Natural killer cell (primary cell): ENCODE measurements at regions not wholly inside any gene's neighbourhood (a gene's known extent, or its start where the extent isn't known, plus 50 kb on each side); places are given as distances from the start of the nearest gene placed in this dataset.

Experiments used
- ATAC-seq, 3 donors: fragments of 150-1000 bp in 2 of 3; fragments of 200-7000 bp in 1 of 3; cut with Tn5 transposase; 1 replicate in 1 of 3; 2 replicates in 2 of 3; pipeline ENCODE4 v1.10.0; 2021; ENCODE audit warnings: mild to moderate bottlenecking in 2 of 3, moderate library complexity in 2 of 3
- DNase-seq, 2 donors: peaks; one replicate each; pipeline versions ENCODE4 v3.0.0 to v3.0.0-alpha.2; 2013 to 2021; ENCODE audit warnings: mixed read lengths in 1 of 2
- H3K27ac ChIP-seq: one replicate; pipeline ENCODE4 v1.5.1; 2013; ENCODE audit warnings: mild to moderate bottlenecking, low read length
- H3K27me3 ChIP-seq: one replicate; pipeline ENCODE4 v1.6.1; 2013; ENCODE audit warnings: low read length; ENCODE audit not compliant: control insufficient read depth, insufficient read depth
- H3K36me3 ChIP-seq: one replicate; pipeline ENCODE4 v1.6.1; 2013; ENCODE audit warnings: low read length; ENCODE audit not compliant: control insufficient read depth, insufficient read depth
- H3K4me1 ChIP-seq: one replicate; pipeline ENCODE4 v1.6.1; 2013; ENCODE audit warnings: low read length; ENCODE audit not compliant: control insufficient read depth, insufficient read depth
- H3K4me3 ChIP-seq: one replicate; pipeline ENCODE4 v1.5.1; 2013; ENCODE audit warnings: low read length
- H3K9me3 ChIP-seq: one replicate; pipeline ENCODE4 v1.6.1; 2013; ENCODE audit warnings: low read length; ENCODE audit not compliant: control insufficient read depth, insufficient read depth
- H3K27ac Mint-ChIP-seq, 2 donors: one replicate each; pipeline ENCODE4 v1.8.0; 2022; ENCODE audit warnings: mild to moderate bottlenecking in 2 of 2, mixed read lengths in 2 of 2, moderate library complexity in 1 of 2
- H3K27me3 Mint-ChIP-seq, 2 donors: one replicate each; pipeline ENCODE4 v1.8.0; 2022; ENCODE audit warnings: low read depth in 2 of 2, mixed read lengths in 2 of 2
- H3K36me3 Mint-ChIP-seq: one replicate; pipeline ENCODE4 v1.8.0; 2022; ENCODE audit warnings: mixed read lengths
- H3K4me1 Mint-ChIP-seq, 2 donors: one replicate each; pipeline ENCODE4 v1.8.0; 2022; ENCODE audit warnings: mixed read lengths in 2 of 2
- H3K4me3 Mint-ChIP-seq: one replicate; pipeline ENCODE4 v1.8.0; 2022; ENCODE audit warnings: mild to moderate bottlenecking, moderate library complexity, mixed read lengths
- H3K9me3 Mint-ChIP-seq, 2 donors: one replicate each; pipeline ENCODE4 v1.8.0; 2022; ENCODE audit warnings: mixed read lengths in 2 of 2
- CTCF ChIP-seq: fragments of 200-600 bp; IDR thresholded peaks from one replicate; pipeline ENCODE4 v1.8.0; 2022; ENCODE audit warnings: antibody characterized with exemption
- WGBS: methylation state at CpG from one replicate; pipeline ENCODE4 v1.1.7; 2013; ENCODE audit warnings: missing lambda C conversion rate; ENCODE audit not compliant: insufficient coverage; 5-methylcytosine and 5-hydroxymethylcytosine counted together
- intact Hi-C: fragments of 100-400 bp; cut with micrococcal nuclease; formaldehyde crosslinking; loops from one replicate; pipeline ENCODE4 v1.14.2; 2022

GRCh38 chr2:107775791-107776190, 50.9 kb upstream of the RGPD4 start:
- no peaks in the 10 kb centered on the region for H3K36me3 Mint-ChIP-seq
- H3K27ac Mint-ChIP-seq: no peak overlapping the region
- Histone ChIP-seq H3K4me3 (no peak overlapping the region), H3K4me1 (no peaks in the 10 kb centered on the region), H3K36me3 (no peaks in the 10 kb centered on the region), H3K9me3 (no peaks in the 10 kb centered on the region), H3K27ac (no peak overlapping the region), H3K27me3 (no peaks in the 10 kb centered on the region)
- 67% methylated on average over 1 of the region's 1 CpG for WGBS
- intact Hi-C loops: no loop called here
- H3K27me3 Mint-ChIP-seq: peaks cover 0 to 9% of the 10 kb centered on the region in 2 donors
- H3K4me1 Mint-ChIP-seq: no peaks in the 10 kb centered on the region
- TF ChIP-seq CTCF: no peak
- no peak for DNase-seq
- H3K4me3 Mint-ChIP-seq: no peak overlapping the region
- H3K9me3 Mint-ChIP-seq: peaks cover 0 to 3% of the 10 kb centered on the region in 2 donors
- ATAC-seq: no peak

- no peak overlapping the region for H3K4me3 ChIP-seq
- peaks cover 0 to 6% of the 10 kb centered on the region in 2 donors for H3K9me3 Mint-ChIP-seq
- H3K27ac Mint-ChIP-seq: no peak overlapping the region
- H3K27me3 ChIP-seq: no peaks in the 10 kb centered on the region
- H3K9me3 ChIP-seq: no peaks in the 10 kb centered on the region
- 96% methylated on average over 2 of the region's 2 CpGs for WGBS
- H3K4me1 ChIP-seq: no peaks in the 10 kb centered on the region
- no peaks in the 10 kb centered on the region for H3K36me3 Mint-ChIP-seq
- ATAC-seq (no peak), DNase-seq (no peak)
- H3K27ac ChIP-seq: no peak overlapping the region
- H3K4me3 Mint-ChIP-seq: no peak overlapping the region
- intact Hi-C loops: no loop called here
- no peak for TF ChIP-seq CTCF
- peaks cover 0 to 12% of the 10 kb centered on the region in 2 donors for H3K27me3 Mint-ChIP-seq
- H3K4me1 Mint-ChIP-seq: no peaks in the 10 kb centered on the region
- H3K36me3 ChIP-seq: no peaks in the 10 kb centered on the region
These were observed 50.3 kb upstream of the RGPD4 start for GRCh38 chr2:107776362-107776761.
